ENCODE measurements at regions not wholly inside any gene's neighbourhood (a gene's known extent, or its start where the extent isn't known, plus 50 kb on each side); places are given as distances from the start of the nearest gene placed in this dataset.

- no peak overlapping the region for H3K4me2 ChIP-seq (ENCODE audit: low read depth, low read length, poor library complexity, severe bottlenecking)
- no peaks in the 10 kb centered on the region for H3K9me2 ChIP-seq (replicated peaks; ENCODE audit: insufficient read depth, low read length)
- H4K20me1 ChIP-seq (ENCODE audit: insufficient read depth, low read depth, low read length): no peaks in the 10 kb centered on the region
- no peak overlapping the region for H3K27ac ChIP-seq (ENCODE audit: low read length)
- H3K9me3 ChIP-seq (ENCODE audit: low read length): no peaks in the 10 kb centered on the region
- no peak overlapping the region for H3K9ac ChIP-seq (ENCODE audit: low read length)
- no peaks in the 10 kb centered on the region for H3K27me3 ChIP-seq (ENCODE audit: low read length)
- DNase-seq: no peak
- no peaks in the 10 kb centered on the region for H3K36me3 ChIP-seq (ENCODE audit: insufficient read depth, low read length)
- no peak overlapping the region for H2AFZ ChIP-seq (ENCODE audit: low read length)
- no peaks in the 10 kb centered on the region for H3K79me2 ChIP-seq (ENCODE audit: low read length)
- no peak overlapping the region for H3K4me3 ChIP-seq (ENCODE audit: low read length)
- no peaks in the 10 kb centered on the region for H3K4me1 ChIP-seq (ENCODE audit: low read length)
Observed at GRCh38 chr5:144779368-144779767, 608.7 kb downstream of the KCTD16 start.

DNA sequence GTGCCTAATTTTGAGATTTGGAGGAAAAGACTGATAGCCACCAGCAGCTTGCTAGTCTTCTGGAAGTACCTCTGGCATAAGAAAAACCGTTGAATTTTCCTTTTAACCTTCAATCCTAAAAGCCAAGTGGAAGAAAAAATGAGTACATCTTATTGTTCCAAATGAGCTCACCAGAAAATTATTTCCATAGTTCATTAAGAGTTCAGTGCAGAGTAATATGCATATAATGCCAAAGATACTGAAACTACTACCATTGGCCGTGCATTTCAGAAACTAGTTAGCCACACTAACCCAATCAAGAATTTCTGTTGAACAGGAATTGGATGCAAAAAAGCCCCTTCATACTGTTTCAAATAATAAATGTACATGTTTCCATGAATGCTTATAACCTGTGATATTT is 607.9 kb downstream of the KCTD16 start:
- Histone ChIP-seq H3K4me3 (ENCODE audit: low read length) (no peak overlapping the region), H3K9me2 (replicated peaks; ENCODE audit: insufficient read depth, low read length) (no peaks in the 10 kb centered on the region), H3K27ac (ENCODE audit: low read length) (no peak overlapping the region), H3K4me2 (ENCODE audit: low read depth, low read length, poor library complexity, severe bottlenecking) (no peak overlapping the region), H3K79me2 (ENCODE audit: low read length) (no peaks in the 10 kb centered on the region), H3K4me1 (ENCODE audit: low read length) (no peaks in the 10 kb centered on the region), H3K9ac (ENCODE audit: low read length) (no peak overlapping the region), H3K9me3 (ENCODE audit: low read length) (no peaks in the 10 kb centered on the region), H2AFZ (ENCODE audit: low read length) (no peak overlapping the region), H4K20me1 (ENCODE audit: insufficient read depth, low read depth, low read length) (no peaks in the 10 kb centered on the region), H3K27me3 (ENCODE audit: low read length) (no peaks in the 10 kb centered on the region), H3K36me3 (ENCODE audit: insufficient read depth, low read length) (no peaks in the 10 kb centered on the region)
- no peak for DNase-seq

DNA sequence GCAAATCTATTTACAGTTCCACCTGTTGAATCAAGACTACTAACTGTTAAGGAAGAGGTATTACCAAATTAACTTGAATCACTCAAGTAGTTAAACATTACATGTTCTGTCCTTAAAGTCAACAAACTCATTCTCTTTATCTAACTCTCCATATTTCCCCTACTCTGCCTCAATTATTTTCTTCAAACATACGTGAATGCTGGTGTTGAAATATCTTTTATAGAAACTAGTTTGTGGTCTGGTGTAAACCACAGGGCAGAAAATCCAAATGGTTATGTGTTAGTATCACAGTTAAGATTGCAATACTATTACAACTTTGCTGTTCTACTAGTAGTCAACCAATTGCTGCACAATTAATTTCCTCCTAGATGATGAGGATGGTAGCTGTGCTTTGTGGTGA is 603.5 kb downstream of the KCTD16 start:
- Histone ChIP-seq H3K9me2 (replicated peaks; ENCODE audit: insufficient read depth, low read length) (no peaks in the 10 kb centered on the region), H3K36me3 (ENCODE audit: insufficient read depth, low read length) (no peaks in the 10 kb centered on the region)

DNA sequence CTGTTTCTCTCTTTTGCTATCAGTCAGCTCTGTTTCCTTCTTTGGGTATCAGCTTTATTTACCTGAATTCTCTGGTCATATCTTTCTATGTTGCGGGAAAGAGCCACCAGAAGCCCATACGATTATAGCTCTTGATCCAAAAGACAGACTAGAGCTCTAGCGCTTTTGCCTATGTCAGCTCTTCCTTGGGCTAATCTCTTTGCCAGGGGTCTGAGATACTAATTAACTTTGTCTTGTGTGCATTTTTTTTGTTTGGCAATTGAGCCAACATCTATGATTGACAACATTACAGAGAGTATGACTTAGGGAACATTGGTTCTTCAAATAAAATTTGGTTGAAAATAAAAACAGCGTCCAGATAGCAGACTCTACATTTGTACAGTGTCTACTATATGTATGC is 603.0 kb downstream of the KCTD16 start:
- H3K27ac ChIP-seq (ENCODE audit: low read length): no peak overlapping the region
- no peak overlapping the region for H3K4me2 ChIP-seq (ENCODE audit: low read depth, low read length, poor library complexity, severe bottlenecking)
- H3K27me3 ChIP-seq (ENCODE audit: low read length): no peaks in the 10 kb centered on the region
- no peaks in the 10 kb centered on the region for H3K9me3 ChIP-seq (ENCODE audit: low read length)
- no peak overlapping the region for H3K4me3 ChIP-seq (ENCODE audit: low read length)
- no peaks in the 10 kb centered on the region for H4K20me1 ChIP-seq (ENCODE audit: insufficient read depth, low read depth, low read length)
- H3K4me1 ChIP-seq (ENCODE audit: low read length): no peaks in the 10 kb centered on the region
- no peaks in the 10 kb centered on the region for H3K79me2 ChIP-seq (ENCODE audit: low read length)
- no peaks in the 10 kb centered on the region for H3K9me2 ChIP-seq (replicated peaks; ENCODE audit: insufficient read depth, low read length)
- no peak overlapping the region for H3K9ac ChIP-seq (ENCODE audit: low read length)
- no peaks in the 10 kb centered on the region for H3K36me3 ChIP-seq (ENCODE audit: insufficient read depth, low read length)
- H2AFZ ChIP-seq (ENCODE audit: low read length): no peak overlapping the region
- no peak for DNase-seq

More for the DNA sequence above, 603.5 kb downstream of the KCTD16 start:
- no peaks in the 10 kb centered on the region for H3K9me3 ChIP-seq (ENCODE audit: low read length)
- H4K20me1 ChIP-seq (ENCODE audit: insufficient read depth, low read depth, low read length): no peaks in the 10 kb centered on the region
- no peaks in the 10 kb centered on the region for H3K79me2 ChIP-seq (ENCODE audit: low read length)
- no peak overlapping the region for H3K4me2 ChIP-seq (ENCODE audit: low read depth, low read length, poor library complexity, severe bottlenecking)
- H3K4me3 ChIP-seq (ENCODE audit: low read length): no peak overlapping the region
- H3K4me1 ChIP-seq (ENCODE audit: low read length): no peaks in the 10 kb centered on the region
- H3K9ac ChIP-seq (ENCODE audit: low read length): no peak overlapping the region
- no peak for DNase-seq
- no peak overlapping the region for H3K27ac ChIP-seq (ENCODE audit: low read length)
- H2AFZ ChIP-seq (ENCODE audit: low read length): no peak overlapping the region
- H3K27me3 ChIP-seq (ENCODE audit: low read length): no peaks in the 10 kb centered on the region

DNA sequence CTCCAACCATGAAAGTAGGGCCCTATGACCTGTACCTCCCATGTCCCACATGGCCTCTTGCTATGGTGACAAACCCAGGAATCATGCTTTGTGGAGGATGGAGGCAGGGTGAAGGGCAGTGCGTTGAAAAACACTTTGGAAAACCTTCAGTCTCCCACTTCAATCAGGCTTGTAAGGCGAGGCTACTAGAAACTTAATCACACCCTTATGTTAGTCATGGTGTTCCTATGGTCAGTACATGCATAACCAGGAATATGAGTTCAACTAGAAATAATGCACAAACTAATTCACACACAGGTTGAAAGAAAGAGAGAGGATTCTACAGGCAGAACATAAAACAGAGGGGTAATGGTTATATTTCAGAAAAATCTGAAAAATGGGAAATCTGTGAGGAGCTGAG is 601.1 kb downstream of the KCTD16 start:
- DNase-seq: no peak
- Histone ChIP-seq H3K9me2 (replicated peaks; ENCODE audit: insufficient read depth, low read length) (no peaks in the 10 kb centered on the region), H4K20me1 (ENCODE audit: insufficient read depth, low read depth, low read length) (no peaks in the 10 kb centered on the region), H2AFZ (ENCODE audit: low read length) (no peak overlapping the region), H3K27me3 (ENCODE audit: low read length) (no peaks in the 10 kb centered on the region), H3K9ac (ENCODE audit: low read length) (no peak overlapping the region), H3K36me3 (ENCODE audit: insufficient read depth, low read length) (no peaks in the 10 kb centered on the region), H3K4me2 (ENCODE audit: low read depth, low read length, poor library complexity, severe bottlenecking) (no peak overlapping the region), H3K27ac (ENCODE audit: low read length) (no peak overlapping the region), H3K9me3 (ENCODE audit: low read length) (no peaks in the 10 kb centered on the region), H3K4me3 (ENCODE audit: low read length) (no peak overlapping the region), H3K4me1 (ENCODE audit: low read length) (no peaks in the 10 kb centered on the region), H3K79me2 (ENCODE audit: low read length) (no peaks in the 10 kb centered on the region)

GRCh38 chr5:144742361-144742760 is 571.7 kb downstream of the KCTD16 start:
- H3K4me1 ChIP-seq (ENCODE audit: low read length): no peaks in the 10 kb centered on the region
- DNase-seq: no peak
- H4K20me1 ChIP-seq (ENCODE audit: insufficient read depth, low read depth, low read length): no peaks in the 10 kb centered on the region
- no peaks in the 10 kb centered on the region for H3K36me3 ChIP-seq (ENCODE audit: insufficient read depth, low read length)
- no peaks in the 10 kb centered on the region for H3K27me3 ChIP-seq (ENCODE audit: low read length)
- H3K27ac ChIP-seq (ENCODE audit: low read length): no peak overlapping the region
- H3K79me2 ChIP-seq (ENCODE audit: low read length): no peaks in the 10 kb centered on the region
- H3K9me3 ChIP-seq (ENCODE audit: low read length): no peaks in the 10 kb centered on the region
- H3K4me2 ChIP-seq (ENCODE audit: low read depth, low read length, poor library complexity, severe bottlenecking): no peak overlapping the region
- no peak overlapping the region for H3K4me3 ChIP-seq (ENCODE audit: low read length)
- no peak overlapping the region for H2AFZ ChIP-seq (ENCODE audit: low read length)
- H3K9me2 ChIP-seq (replicated peaks; ENCODE audit: insufficient read depth, low read length): no peaks in the 10 kb centered on the region; the same call in 1 of the 2 replicates
- no peak overlapping the region for H3K9ac ChIP-seq (ENCODE audit: low read length)

DNA sequence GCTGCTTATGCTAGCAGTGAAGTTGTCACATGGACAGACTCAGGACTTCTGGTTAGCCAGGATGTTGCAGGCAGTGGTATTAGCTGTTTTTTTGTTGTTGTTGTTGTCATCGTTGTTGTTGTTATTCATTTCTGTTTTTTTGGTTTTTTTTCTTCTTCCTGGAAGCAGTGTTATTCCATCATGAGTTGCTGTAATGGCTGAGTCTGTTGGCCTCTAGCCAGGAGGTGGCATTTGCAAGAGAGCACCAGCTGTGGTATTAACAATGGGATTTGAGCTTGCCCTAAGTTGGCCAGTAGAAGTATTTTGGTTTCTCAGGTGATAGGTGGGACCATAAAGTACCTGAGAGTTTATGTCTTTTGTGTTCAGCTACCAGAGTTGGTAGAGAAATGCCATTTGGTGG is 561.1 kb downstream of the KCTD16 start:
- Histone ChIP-seq H4K20me1 (ENCODE audit: insufficient read depth, low read depth, low read length) (no peaks in the 10 kb centered on the region), H3K4me2 (ENCODE audit: low read depth, low read length, poor library complexity, severe bottlenecking) (no peak overlapping the region), H3K27ac (ENCODE audit: low read length) (no peak overlapping the region), H3K4me1 (ENCODE audit: low read length) (no peaks in the 10 kb centered on the region), H3K79me2 (ENCODE audit: low read length) (no peaks in the 10 kb centered on the region), H3K27me3 (ENCODE audit: low read length) (peaks cover 4% of the 10 kb centered on the region; the same call in 1 of the 2 replicates), H3K9me2 (replicated peaks; ENCODE audit: insufficient read depth, low read length) (no peaks in the 10 kb centered on the region), H3K9me3 (ENCODE audit: low read length) (no peaks in the 10 kb centered on the region), H3K36me3 (ENCODE audit: insufficient read depth, low read length) (no peaks in the 10 kb centered on the region), H3K9ac (ENCODE audit: low read length) (no peak overlapping the region), H3K4me3 (ENCODE audit: low read length) (no peak overlapping the region), H2AFZ (ENCODE audit: low read length) (no peak overlapping the region)
- DNase-seq: no peak

- Histone ChIP-seq H3K9me2 (replicated peaks; ENCODE audit: insufficient read depth, low read length) (no peaks in the 10 kb centered on the region), H3K9ac (ENCODE audit: low read length) (no peak overlapping the region), H3K4me3 (ENCODE audit: low read length) (0 out of 2 replicates have a peak overlapping the region, but pooled peaks have one; percentile 7), H2AFZ (ENCODE audit: low read length) (no peak overlapping the region), H3K79me2 (ENCODE audit: low read length) (no peaks in the 10 kb centered on the region), H3K9me3 (ENCODE audit: low read length) (no peaks in the 10 kb centered on the region; the same call in 1 of the 2 replicates), H3K36me3 (ENCODE audit: insufficient read depth, low read length) (no peaks in the 10 kb centered on the region), H3K27ac (ENCODE audit: low read length) (peak overlapping the region; percentile 40; the same call in 1 of the 2 replicates), H3K4me1 (ENCODE audit: low read length) (peaks cover 29% of the 10 kb centered on the region), H3K27me3 (ENCODE audit: low read length) (no peaks in the 10 kb centered on the region), H3K4me2 (ENCODE audit: low read depth, low read length, poor library complexity, severe bottlenecking) (peak overlapping the region; percentile 40), H4K20me1 (ENCODE audit: insufficient read depth, low read depth, low read length) (no peaks in the 10 kb centered on the region)
- peak; percentile 84 for DNase-seq
Observed at GRCh38 chr5:144712090-144712489, 541.4 kb downstream of the KCTD16 start.

GRCh38 chr5:144711172-144711571 is 540.5 kb downstream of the KCTD16 start:
- Histone ChIP-seq H3K79me2 (ENCODE audit: low read length) (no peaks in the 10 kb centered on the region), H2AFZ (ENCODE audit: low read length) (no peak overlapping the region), H3K4me1 (ENCODE audit: low read length) (peaks cover 29% of the 10 kb centered on the region), H4K20me1 (ENCODE audit: insufficient read depth, low read depth, low read length) (no peaks in the 10 kb centered on the region), H3K4me2 (ENCODE audit: low read depth, low read length, poor library complexity, severe bottlenecking) (peak overlapping the region; percentile 40), H3K36me3 (ENCODE audit: insufficient read depth, low read length) (no peaks in the 10 kb centered on the region), H3K27ac (ENCODE audit: low read length) (no peak overlapping the region), H3K9ac (ENCODE audit: low read length) (no peak overlapping the region), H3K9me2 (replicated peaks; ENCODE audit: insufficient read depth, low read length) (no peaks in the 10 kb centered on the region), H3K4me3 (ENCODE audit: low read length) (no peak overlapping the region), H3K9me3 (ENCODE audit: low read length) (no peaks in the 10 kb centered on the region; the same call in 1 of the 2 replicates), H3K27me3 (ENCODE audit: low read length) (no peaks in the 10 kb centered on the region)
- peak; percentile 45 for DNase-seq
